Astrocyte of the cerebellum (primary cell): ENCODE measurements at regions not wholly inside any gene's neighbourhood (a gene's known extent, or its start where the extent isn't known, plus 50 kb on each side); places are given as distances from the start of the nearest gene placed in this dataset.

Source experiments
- DNase-seq: peaks from one replicate; pipeline ENCODE4 v3.0.0-alpha.2; 2011; ENCODE audit warnings: low read depth
- H3K4me3 ChIP-seq: 2 replicates; pipeline ENCODE4 v1.5.1; 2011; ENCODE audit warnings: mild to moderate bottlenecking, low read depth, low read length, moderate library complexity
- in situ Hi-C: cut with HindIII; loops from 2 replicates; pipeline ENCODE4 v1.10.0; 2017; ENCODE audit warnings: low sequenced_read_pairs
- TF ChIP-seq, protein P1 (sequence below): IDR thresholded peaks from 2 replicates; pipeline ENCODE4 v1.5.1; 2012; ENCODE audit warnings: low read length, low read depth, moderate library complexity, mild to moderate bottlenecking; ENCODE audit errors: missing control alignments

DNA sequence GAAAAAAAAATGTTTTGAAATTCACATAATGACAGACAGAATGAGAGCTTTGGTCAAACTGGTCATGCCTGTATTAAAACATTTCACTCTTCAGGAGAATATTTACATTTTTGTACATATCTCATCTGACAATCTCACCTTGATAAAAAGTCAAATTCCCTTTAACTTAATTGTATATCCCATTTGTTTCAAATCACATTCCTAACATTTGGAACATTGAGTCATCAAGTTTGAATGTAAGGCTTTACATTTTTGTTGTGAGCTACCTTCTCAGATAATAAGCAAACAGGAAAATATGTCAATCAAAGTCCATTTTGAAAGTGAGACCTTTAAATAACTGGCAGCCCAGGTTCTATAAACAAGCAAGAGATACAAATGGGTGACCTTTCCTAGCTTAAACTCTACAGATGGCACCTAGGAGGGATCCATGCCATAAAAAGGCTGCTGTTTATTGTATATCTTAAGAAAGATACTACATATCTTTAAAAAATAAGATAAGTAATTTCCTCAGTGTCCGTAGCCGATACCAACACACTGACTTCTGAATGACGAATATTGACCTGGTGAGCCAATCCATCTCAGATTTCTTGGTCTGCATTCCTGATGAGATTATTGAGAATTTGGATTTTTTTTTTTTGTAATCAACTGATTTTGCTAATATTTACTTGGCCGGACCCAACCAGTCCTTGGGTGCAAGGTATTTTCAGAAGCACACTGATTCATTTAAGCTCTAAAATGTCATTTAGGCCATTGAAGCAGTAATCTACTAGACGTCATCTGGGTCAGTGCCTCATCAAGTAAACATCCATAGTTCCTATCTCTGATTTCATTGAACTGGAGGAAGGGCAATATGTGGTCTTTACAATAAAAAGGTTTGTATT lies 259.6 kb downstream of the BTG1 start:
- in situ Hi-C loops: no loop called here
- TF ChIP-seq, protein P1, sequence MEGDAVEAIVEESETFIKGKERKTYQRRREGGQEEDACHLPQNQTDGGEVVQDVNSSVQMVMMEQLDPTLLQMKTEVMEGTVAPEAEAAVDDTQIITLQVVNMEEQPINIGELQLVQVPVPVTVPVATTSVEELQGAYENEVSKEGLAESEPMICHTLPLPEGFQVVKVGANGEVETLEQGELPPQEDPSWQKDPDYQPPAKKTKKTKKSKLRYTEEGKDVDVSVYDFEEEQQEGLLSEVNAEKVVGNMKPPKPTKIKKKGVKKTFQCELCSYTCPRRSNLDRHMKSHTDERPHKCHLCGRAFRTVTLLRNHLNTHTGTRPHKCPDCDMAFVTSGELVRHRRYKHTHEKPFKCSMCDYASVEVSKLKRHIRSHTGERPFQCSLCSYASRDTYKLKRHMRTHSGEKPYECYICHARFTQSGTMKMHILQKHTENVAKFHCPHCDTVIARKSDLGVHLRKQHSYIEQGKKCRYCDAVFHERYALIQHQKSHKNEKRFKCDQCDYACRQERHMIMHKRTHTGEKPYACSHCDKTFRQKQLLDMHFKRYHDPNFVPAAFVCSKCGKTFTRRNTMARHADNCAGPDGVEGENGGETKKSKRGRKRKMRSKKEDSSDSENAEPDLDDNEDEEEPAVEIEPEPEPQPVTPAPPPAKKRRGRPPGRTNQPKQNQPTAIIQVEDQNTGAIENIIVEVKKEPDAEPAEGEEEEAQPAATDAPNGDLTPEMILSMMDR: no peak
- DNase-seq: no peak
- no peak overlapping the region for H3K4me3 ChIP-seq

DNA sequence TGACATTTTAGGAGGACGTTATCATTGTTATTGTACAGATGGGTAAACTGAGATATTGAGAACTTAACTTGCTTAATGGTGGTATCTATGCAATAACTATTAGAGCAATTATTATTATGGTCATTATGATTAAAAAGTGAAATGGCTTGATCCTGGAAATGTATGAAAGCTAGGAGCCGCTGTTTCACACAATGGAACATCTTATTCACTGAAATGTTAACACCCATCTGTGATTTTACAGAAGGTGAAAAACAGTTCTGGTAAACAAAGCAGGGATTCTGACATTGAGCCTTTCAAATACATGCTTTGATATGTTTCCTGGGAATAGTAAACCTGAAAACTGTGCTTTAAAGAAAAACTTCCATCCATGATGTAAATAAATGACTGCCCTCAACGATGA lies 261.4 kb downstream of the BTG1 start:
- TF ChIP-seq, protein P1: no peak
- H3K4me3 ChIP-seq: no peak overlapping the region
- no peak for DNase-seq
- in situ Hi-C loops: no loop called here

DNA sequence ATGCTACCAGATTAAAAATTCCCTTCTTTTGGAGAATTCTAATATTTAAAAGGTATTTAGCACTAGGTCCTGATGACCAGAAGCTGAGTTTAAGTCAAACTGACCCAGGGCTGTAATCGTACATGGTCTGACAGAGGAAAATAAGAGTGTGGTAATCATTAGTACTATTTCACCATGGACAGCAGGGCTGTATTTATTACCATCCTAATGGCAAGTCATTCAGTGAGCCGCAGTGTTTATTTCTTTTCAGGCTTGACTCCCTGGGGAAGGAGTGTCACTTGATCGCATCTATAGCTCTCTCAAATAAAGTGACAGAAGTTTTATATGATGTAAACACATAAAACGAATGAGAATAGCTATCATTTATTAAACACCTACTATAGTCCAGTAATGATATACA lies 261.8 kb downstream of the BTG1 start:
- H3K4me3 ChIP-seq: no peak overlapping the region
- in situ Hi-C loops: no loop called here
- TF ChIP-seq, protein P1: no peak
- DNase-seq: no peak

DNA sequence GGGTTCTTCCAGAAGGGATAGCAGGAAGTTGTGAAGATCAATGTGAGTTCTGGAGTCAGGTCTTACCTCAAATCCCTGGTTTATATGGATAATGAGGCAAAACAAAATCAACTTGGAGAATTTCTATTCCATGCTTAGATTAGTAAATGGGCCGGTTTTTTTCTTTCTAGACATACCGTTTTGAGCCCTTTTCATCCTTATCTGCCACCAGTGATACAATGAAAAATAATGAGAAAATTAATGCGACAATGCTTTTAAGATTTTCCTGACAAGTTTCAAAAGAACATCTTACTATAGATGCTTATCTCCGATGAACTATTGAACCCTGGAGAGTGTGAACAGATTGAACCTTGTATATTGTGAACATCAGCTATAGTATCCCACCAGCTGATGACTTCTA lies 262.7 kb downstream of the BTG1 start:
- TF ChIP-seq, protein P1: no peak

DNA sequence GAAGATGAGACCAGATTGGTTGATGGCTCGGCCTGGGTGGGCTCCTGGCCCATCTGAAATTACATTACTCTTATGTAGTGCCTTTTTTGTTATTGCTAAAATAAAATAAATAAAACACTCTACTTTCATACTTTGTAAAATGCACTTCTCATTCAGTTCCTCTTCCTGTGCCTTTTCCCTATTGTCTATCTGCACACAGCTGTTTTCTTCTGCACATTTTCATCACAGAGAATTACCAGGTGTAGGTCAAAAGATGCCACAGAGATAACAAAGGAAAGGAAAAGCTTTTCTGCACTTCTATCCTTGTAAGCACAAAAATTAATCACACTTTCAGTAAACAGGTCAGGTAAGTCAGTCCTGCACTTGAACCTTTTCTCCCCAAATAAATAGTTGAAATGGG lies 265.1 kb downstream of the BTG1 start:
- in situ Hi-C loops: no loop called here
- no peak for DNase-seq
- H3K4me3 ChIP-seq: no peak overlapping the region
- TF ChIP-seq, protein P1: no peak

More for the DNA sequence above, 262.7 kb downstream of the BTG1 start:
- DNase-seq: no peak
- in situ Hi-C loops: no loop called here
- no peak overlapping the region for H3K4me3 ChIP-seq

DNA sequence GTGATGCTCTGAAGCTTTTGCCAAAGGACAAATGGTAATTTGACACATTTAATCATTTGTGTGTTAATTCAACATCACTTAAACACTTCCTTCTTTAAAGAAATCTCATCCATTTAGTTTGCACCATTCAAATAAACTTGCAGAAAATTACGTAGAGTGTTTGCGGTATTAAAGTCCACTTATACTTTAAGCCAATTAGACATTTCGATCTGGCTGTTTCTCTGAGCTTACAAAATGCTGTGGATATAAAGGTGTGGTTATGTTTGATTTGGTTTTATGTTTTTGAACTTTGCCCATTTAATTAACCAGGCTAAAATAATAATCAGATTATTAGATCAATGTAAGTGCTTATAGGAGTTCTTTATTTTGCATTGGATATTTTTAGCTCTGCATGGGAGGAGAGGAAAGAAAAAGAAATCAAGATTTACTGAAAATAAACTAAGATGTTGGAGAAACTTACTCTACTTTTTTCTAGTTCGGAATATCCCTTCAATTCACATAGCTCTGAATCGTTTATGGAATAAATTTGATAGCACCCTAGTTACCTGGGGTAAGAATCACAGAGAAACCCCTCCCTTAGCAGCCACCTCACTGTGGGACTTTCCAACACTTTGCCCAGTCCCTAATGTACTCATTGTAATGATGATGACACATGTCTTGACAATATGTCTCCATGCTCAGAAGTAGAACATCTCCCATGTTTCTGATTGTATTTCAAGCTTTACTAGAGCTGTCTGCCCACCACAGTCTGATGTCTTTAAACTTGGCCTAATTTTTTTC lies 268.0 kb downstream of the BTG1 start:
- TF ChIP-seq, protein P1: no peak
- no peak for DNase-seq
- in situ Hi-C loops: no loop called here
- H3K4me3 ChIP-seq: no peak overlapping the region
